T-cell (primary cell): ENCODE measurements at regions not wholly inside any gene's neighbourhood (a gene's known extent, or its start where the extent isn't known, plus 50 kb on each side); places are given as distances from the start of the nearest gene placed in this dataset.
A peak's percentile ranks its signal among the peaks of the same experiment; 100 is the strongest.

ENCODE experiments used
- ATAC-seq, 4 experiments: fragments of 200-7000 bp in 3 of 4; fragments of 150-1000 bp in 1 of 4; cut with Tn5 transposase; replicated peaks in 1 of 4; 1 replicate in 3 of 4; 2 replicates in 1 of 4; pipeline ENCODE4 v1.10.0; 2021; ENCODE audit warnings: moderate library complexity in 3 of 4, mild to moderate bottlenecking in 2 of 4, moderate number of reproducible peaks in 1 of 4
- CTCF ChIA-PET, 2 donors: fragments of 300-600 bp; sonication (Branson Sonifier 250); formaldehyde crosslinking; loops; one replicate each; lab custom pipeline; 2022; ENCODE audit warnings: antibody characterized with exemption in 2 of 2; lab: Charles Lee
- POLR2A ChIA-PET, 2 donors: fragments of 300-600 bp; sonication (Branson Sonifier 250); formaldehyde crosslinking; loops; one replicate each; lab custom pipeline; 2022; ENCODE audit warnings: antibody characterized with exemption in 2 of 2; lab: Charles Lee
- DNase-seq, 35 experiments: peaks; one replicate each; pipeline versions ENCODE4 v3.0.0 to v3.0.0-alpha.2; 2013 to 2023
- H3K27ac ChIP-seq: one replicate; pipeline ENCODE4 v1.5.1; 2013; ENCODE audit warnings: low read length
- H3K27me3 ChIP-seq, 2 experiments: replicated peaks in 1 of 2; 1 replicate in 1 of 2; 2 replicates in 1 of 2; pipeline versions ENCODE4 v1.6.1 to v1.7.0; 2013; ENCODE audit warnings: low read length in 1 of 2, mixed read lengths in 1 of 2; ENCODE audit not compliant: control insufficient read depth in 2 of 2, insufficient read depth in 2 of 2; ENCODE audit errors: extremely low read depth in 1 of 2
- H3K36me3 ChIP-seq, 2 donors: 1 replicate in 1 of 2; 2 replicates in 1 of 2; pipeline versions ENCODE4 v1.6.1 to v1.7.0; 2013; ENCODE audit warnings: low read length in 1 of 2; ENCODE audit not compliant: control insufficient read depth in 2 of 2, insufficient read depth in 1 of 2; ENCODE audit errors: extremely low read depth in 1 of 2
- H3K4me1 ChIP-seq, 2 experiments: 1 replicate in 1 of 2; 2 replicates in 1 of 2; pipeline versions ENCODE4 v1.6.1 to v1.7.0; 2013; ENCODE audit warnings: low read length in 2 of 2, mixed read lengths in 1 of 2; ENCODE audit not compliant: insufficient read depth in 2 of 2, control insufficient read depth in 1 of 2; ENCODE audit errors: extremely low read depth in 1 of 2
- H3K4me3 ChIP-seq, 2 donors: 1 replicate in 1 of 2; 2 replicates in 1 of 2; pipeline versions ENCODE4 v1.5.1 to v1.7.0; 2013; ENCODE audit warnings: mild to moderate bottlenecking in 2 of 2, low read length in 1 of 2, moderate library complexity in 1 of 2; ENCODE audit not compliant: control insufficient read depth in 1 of 2; ENCODE audit errors: extremely low read depth in 1 of 2
- H3K9me3 ChIP-seq: 2 replicates; pipeline ENCODE4 v1.7.0; 2013
- H3K27ac Mint-ChIP-seq, 2 donors: one replicate each; pipeline ENCODE4 v1.8.0; 2020 to 2021; ENCODE audit warnings: mild to moderate bottlenecking in 2 of 2, mixed read lengths in 2 of 2
- H3K27me3 Mint-ChIP-seq, 2 donors: one replicate each; pipeline ENCODE4 v1.8.0; 2021 to 2022; ENCODE audit warnings: mixed read lengths in 2 of 2
- H3K36me3 Mint-ChIP-seq: one replicate; pipeline ENCODE4 v1.8.0; 2021; ENCODE audit warnings: mixed read lengths
- H3K4me1 Mint-ChIP-seq, 3 donors: one replicate each; pipeline ENCODE4 v1.8.0; 2020 to 2022; ENCODE audit warnings: mixed read lengths in 3 of 3, mild to moderate bottlenecking in 1 of 3
- H3K4me3 Mint-ChIP-seq, 3 donors: one replicate each; pipeline ENCODE4 v1.8.0; 2020 to 2022; ENCODE audit warnings: mild to moderate bottlenecking in 3 of 3, mixed read lengths in 3 of 3, moderate library complexity in 3 of 3
- H3K9me3 Mint-ChIP-seq, 3 donors: one replicate each; pipeline ENCODE4 v1.8.0; 2020 to 2022; ENCODE audit warnings: mixed read lengths in 3 of 3
- WGBS: methylation state at CpG from one replicate; pipeline ENCODE4 v1.1.5; 2013; ENCODE audit warnings: missing lambda C conversion rate; ENCODE audit not compliant: insufficient coverage; 5-methylcytosine and 5-hydroxymethylcytosine counted together

- no peaks in the 10 kb centered on the region for H3K27me3 ChIP-seq
- Mint-ChIP-seq H3K27me3 (no peaks in the 10 kb centered on the region), H3K4me1 (peaks cover 33 to 43% (median 37%) of the 10 kb centered on the region in 3 donors), H3K9me3 (peaks cover 0 to 3% (median 0%) of the 10 kb centered on the region in 3 donors), H3K4me3 (no peak overlapping the region), H3K36me3 (peaks cover under 1% of the 10 kb centered on the region), H3K27ac (peak overlapping the region in 1 of 2 donors; percentile 13)
- H3K4me3 ChIP-seq, result no peak overlapping the region
- H3K9me3 ChIP-seq, result peaks cover 4% of the 10 kb centered on the region
- no peaks in the 10 kb centered on the region for H3K36me3 ChIP-seq
- H3K27ac ChIP-seq, result no peak overlapping the region
- ATAC-seq, result no peak
- CTCF ChIA-PET, result no interaction called here
- H3K4me1 ChIP-seq, result peaks cover 16 to 27% of the 10 kb centered on the region in 2 experiments
- POLR2A ChIA-PET, result no interaction called here
- WGBS, result no CpG with 5 or more reads among the region's 1 CpG
- no peak for DNase-seq
These were observed 61.0 kb upstream of the BTG1 start for GRCh38 chr12:92206596-92206995.

GRCh38 chr12:92206011-92206410 lies 60.4 kb upstream of the BTG1 start:
- Histone ChIP-seq H3K27me3 (no peaks in the 10 kb centered on the region), H3K27ac (no peak overlapping the region), H3K4me1 (peaks cover 16 to 27% of the 10 kb centered on the region in 2 experiments), H3K36me3 (no peaks in the 10 kb centered on the region), H3K9me3 (peaks cover 4% of the 10 kb centered on the region), H3K4me3 (no peak overlapping the region)
- ATAC-seq (no peak), DNase-seq (no peak)
- H3K9me3 Mint-ChIP-seq, result no peaks in the 10 kb centered on the region
- H3K4me1 Mint-ChIP-seq, result peaks cover 38 to 46% (median 39%) of the 10 kb centered on the region in 3 donors
- H3K27ac Mint-ChIP-seq, result no peak overlapping the region
- CTCF ChIA-PET, result no interaction called here
- no peaks in the 10 kb centered on the region for H3K36me3 Mint-ChIP-seq
- no peak overlapping the region for H3K4me3 Mint-ChIP-seq
- no peaks in the 10 kb centered on the region for H3K27me3 Mint-ChIP-seq
- no CpG with 5 or more reads among the region's 1 CpG for WGBS
- POLR2A ChIA-PET, result interaction anchor here in 1 of 2 donors (0.8 kb wide), 1 partner anchor 60 kb away, joined by 3 read pairs; the partner anchor contains the start of gene BTG1

- H3K27ac Mint-ChIP-seq, result no peak overlapping the region
- H3K4me3 Mint-ChIP-seq, result no peak overlapping the region
- ChIA-PET CTCF (no interaction called here), POLR2A (no interaction called here)
- H3K4me1 ChIP-seq, result no peaks in the 10 kb centered on the region
- peaks cover 4 to 23% (median 10%) of the 10 kb centered on the region in 3 donors for H3K4me1 Mint-ChIP-seq
- no peak overlapping the region for H3K27ac ChIP-seq
- no peaks in the 10 kb centered on the region for H3K27me3 Mint-ChIP-seq
- WGBS, result 100% methylated on average over 3 of the region's 6 CpGs
- H3K36me3 ChIP-seq, result no peaks in the 10 kb centered on the region
- peaks cover 0 to 8% (median 4%) of the 10 kb centered on the region in 3 donors for H3K9me3 Mint-ChIP-seq
- no peaks in the 10 kb centered on the region for H3K27me3 ChIP-seq
- no peaks in the 10 kb centered on the region for H3K9me3 ChIP-seq
- DNase-seq (no peak), ATAC-seq (no peak)
- H3K4me3 ChIP-seq, result no peak overlapping the region
- H3K36me3 Mint-ChIP-seq, result no peaks in the 10 kb centered on the region
These were observed 54.4 kb upstream of the BTG1 start for GRCh38 chr12:92199819-92200576.

- ChIA-PET POLR2A (no interaction called here), CTCF (no interaction called here)
- no peak for ATAC-seq
- Histone ChIP-seq H3K27me3 (no peaks in the 10 kb centered on the region), H3K4me1 (no peaks in the 10 kb centered on the region), H3K36me3 (no peaks in the 10 kb centered on the region), H3K9me3 (no peaks in the 10 kb centered on the region), H3K4me3 (no peak overlapping the region), H3K27ac (no peak overlapping the region)
- Mint-ChIP-seq H3K9me3 (peaks cover 0 to 8% (median 4%) of the 10 kb centered on the region in 3 donors), H3K36me3 (no peaks in the 10 kb centered on the region), H3K27me3 (no peaks in the 10 kb centered on the region), H3K4me1 (peaks cover 4 to 23% (median 10%) of the 10 kb centered on the region in 3 donors), H3K4me3 (no peak overlapping the region), H3K27ac (no peak overlapping the region)
- DNase-seq, result no peak
- no CpG with 5 or more reads among the region's 4 CpGs for WGBS
These were observed 52.2 kb upstream of the BTG1 start for GRCh38 chr12:92197815-92198214.

- Histone ChIP-seq H3K27me3 (no peaks in the 10 kb centered on the region), H3K4me1 (no peaks in the 10 kb centered on the region), H3K27ac (no peak overlapping the region), H3K4me3 (no peak overlapping the region), H3K9me3 (no peaks in the 10 kb centered on the region), H3K36me3 (no peaks in the 10 kb centered on the region)
- H3K27me3 Mint-ChIP-seq, result no peaks in the 10 kb centered on the region
- H3K4me3 Mint-ChIP-seq, result no peak overlapping the region
- ChIA-PET CTCF (no interaction called here), POLR2A (interaction anchor here in 1 of 2 donors (0.6 kb wide), 1 partner anchor 30 kb away, joined by 3 read pairs; no protein-coding TSS in a partner anchor)
- no CpG with 5 or more reads among the region's 1 CpG for WGBS
- no peak overlapping the region for H3K27ac Mint-ChIP-seq
- H3K36me3 Mint-ChIP-seq, result no peaks in the 10 kb centered on the region
- H3K9me3 Mint-ChIP-seq, result peaks cover 0 to 8% (median 4%) of the 10 kb centered on the region in 3 donors
- ATAC-seq, result no peak
- peaks cover 9 to 14% (median 11%) of the 10 kb centered on the region in 3 donors for H3K4me1 Mint-ChIP-seq
- no peak for DNase-seq
These were observed 50.7 kb upstream of the BTG1 start for GRCh38 chr12:92196368-92196767.
